Breast epithelium (tissue), 4 donors: ENCODE measurements at regions not wholly inside any gene's neighbourhood (a gene's known extent, or its start where the extent isn't known, plus 50 kb on each side); places are given as distances from the start of the nearest gene placed in this dataset.

Source experiments
- DNase-seq, 2 donors: peaks; one replicate each; pipeline ENCODE4 v3.0.0-alpha.2; 2019; ENCODE audit warnings: low spot score in 2 of 2
- H3K27ac ChIP-seq, 2 donors: fragments of 200-600 bp; sonication (generic) in 1 of 2; one replicate each; pipeline ENCODE4 v1.5.1; 2016 to 2019; ENCODE audit warnings: mild to moderate bottlenecking in 1 of 2
- H3K27me3 ChIP-seq, 2 donors: fragments of 200-600 bp; sonication (generic) in 1 of 2; one replicate each; pipeline versions ENCODE4 v1.5.1 to v1.6.0; 2017 to 2019; ENCODE audit warnings: control low read depth in 1 of 2, mild to moderate bottlenecking in 1 of 2
- H3K36me3 ChIP-seq: fragments of 200-600 bp; one replicate; pipeline ENCODE4 v1.5.1; 2019
- H3K4me1 ChIP-seq, 2 donors: fragments of 200-600 bp; sonication (generic); one replicate each; pipeline ENCODE4 v1.5.1; 2016 to 2019; ENCODE audit warnings: control low read depth in 1 of 2
- H3K4me3 ChIP-seq, 3 donors: fragments of 200-600 bp; sonication (generic); 1 replicate in 2 of 3; 2 replicates in 1 of 3; pipeline ENCODE4 v1.5.1; 2016 to 2019; ENCODE audit warnings: mild to moderate bottlenecking in 3 of 3, moderate library complexity in 2 of 3
- H3K9me3 ChIP-seq, 2 donors: fragments of 200-600 bp; sonication (generic) in 1 of 2; one replicate each; pipeline ENCODE4 v1.5.1; 2016 to 2019; ENCODE audit warnings: control low read depth in 1 of 2
- CTCF ChIP-seq, 3 donors: fragments of 450-650 bp; IDR thresholded peaks; one replicate each; pipeline ENCODE4 v1.5.1; 2016 to 2017; ENCODE audit warnings: antibody characterized with exemption in 3 of 3, mild to moderate bottlenecking in 3 of 3, moderate library complexity in 3 of 3
- POLR2A ChIP-seq: fragments of 450-650 bp; IDR thresholded peaks from one replicate; pipeline ENCODE4 v1.6.1; 2016; ENCODE audit warnings: antibody characterized with exemption, mild to moderate bottlenecking, moderate library complexity
- POLR2AphosphoS5 ChIP-seq, 3 donors: sonication (generic); formaldehyde crosslinking; IDR thresholded peaks; one replicate each; pipeline ENCODE4 v1.6.1; 2017; ENCODE audit warnings: antibody characterized with exemption in 3 of 3
- intact Hi-C: fragments of 100-400 bp; cut with DNase I; formaldehyde crosslinking; loops from one replicate; pipeline ENCODE4 v1.15.1; 2023; ENCODE audit warnings: low total_unique reads

- intact Hi-C loops, result no loop called here
- H3K36me3 ChIP-seq, result no peaks in the 10 kb centered on the region
- TF ChIP-seq POLR2A, result no peak
- no peak for TF ChIP-seq POLR2AphosphoS5 (IDR thresholded peaks at IDR 0.05)
- no peak for TF ChIP-seq CTCF (IDR thresholded peaks at IDR 0.05)
- H3K9me3 ChIP-seq, result no peaks in the 10 kb centered on the region
- H3K27ac ChIP-seq, result no peak overlapping the region
- H3K4me3 ChIP-seq, result no peak overlapping the region
- no peaks in the 10 kb centered on the region for H3K4me1 ChIP-seq
- DNase-seq, result no peak
- no peaks in the 10 kb centered on the region for H3K27me3 ChIP-seq
These were observed 395.0 kb upstream of the NCAM2 start for GRCh38 chr21:20603236-20603635.

- no peak overlapping the region for H3K27ac ChIP-seq
- H3K36me3 ChIP-seq, result no peaks in the 10 kb centered on the region
- H3K4me1 ChIP-seq, result no peaks in the 10 kb centered on the region
- TF ChIP-seq POLR2AphosphoS5 (IDR thresholded peaks at IDR 0.05) (no peak), POLR2A (no peak), CTCF (IDR thresholded peaks at IDR 0.05) (no peak)
- DNase-seq, result no peak
- H3K9me3 ChIP-seq, result no peaks in the 10 kb centered on the region
- no peaks in the 10 kb centered on the region for H3K27me3 ChIP-seq
- no peak overlapping the region for H3K4me3 ChIP-seq
- intact Hi-C loops, result no loop called here
These were observed 387.2 kb upstream of the NCAM2 start for GRCh38 chr21:20611008-20611407.

- no peak for TF ChIP-seq CTCF (IDR thresholded peaks at IDR 0.05)
- no peak for TF ChIP-seq POLR2A
- no peak for TF ChIP-seq POLR2AphosphoS5 (IDR thresholded peaks at IDR 0.05)
- H3K4me1 ChIP-seq, result no peaks in the 10 kb centered on the region
- H3K27me3 ChIP-seq, result no peaks in the 10 kb centered on the region
- intact Hi-C loops, result no loop called here
- H3K9me3 ChIP-seq, result no peaks in the 10 kb centered on the region
- H3K4me3 ChIP-seq, result no peak overlapping the region
- no peaks in the 10 kb centered on the region for H3K36me3 ChIP-seq
- DNase-seq, result no peak
- no peak overlapping the region for H3K27ac ChIP-seq
These were observed 384.6 kb upstream of the NCAM2 start for GRCh38 chr21:20613654-20614053.

GRCh38 chr21:20617130-20617529 lies 381.1 kb upstream of the NCAM2 start:
- no peak for TF ChIP-seq CTCF (IDR thresholded peaks at IDR 0.05)
- no peak for TF ChIP-seq POLR2AphosphoS5 (IDR thresholded peaks at IDR 0.05)
- TF ChIP-seq POLR2A, result no peak
- intact Hi-C loops, result no loop called here

GRCh38 chr21:20618878-20619277 lies 379.3 kb upstream of the NCAM2 start:
- DNase-seq, result no peak
- TF ChIP-seq POLR2AphosphoS5 (IDR thresholded peaks at IDR 0.05), result no peak
- no peak for TF ChIP-seq CTCF (IDR thresholded peaks at IDR 0.05)
- no peak for TF ChIP-seq POLR2A
- no peak overlapping the region for H3K4me3 ChIP-seq
- no peaks in the 10 kb centered on the region for H3K27me3 ChIP-seq
- intact Hi-C loops, result no loop called here
- H3K27ac ChIP-seq, result no peak overlapping the region
- no peaks in the 10 kb centered on the region for H3K36me3 ChIP-seq
- H3K4me1 ChIP-seq, result no peaks in the 10 kb centered on the region
- peaks cover 0 to 3% of the 10 kb centered on the region in 2 donors for H3K9me3 ChIP-seq

More at GRCh38 chr21:20617130-20617529, 381.1 kb upstream of the NCAM2 start:
- Histone ChIP-seq H3K27me3 (no peaks in the 10 kb centered on the region), H3K27ac (no peak overlapping the region), H3K4me3 (no peak overlapping the region), H3K4me1 (no peaks in the 10 kb centered on the region), H3K9me3 (no peaks in the 10 kb centered on the region), H3K36me3 (no peaks in the 10 kb centered on the region)
- DNase-seq, result no peak
